ENCODE measurements at regions not wholly inside any gene's neighbourhood (a gene's known extent, or its start where the extent isn't known, plus 50 kb on each side); places are given as distances from the start of the nearest gene placed in this dataset.

- H3K36me3 ChIP-seq (ENCODE audit: control insufficient read depth, insufficient read depth, low read length): no peaks in the 10 kb centered on the region
- TF ChIP-seq, protein P1, sequence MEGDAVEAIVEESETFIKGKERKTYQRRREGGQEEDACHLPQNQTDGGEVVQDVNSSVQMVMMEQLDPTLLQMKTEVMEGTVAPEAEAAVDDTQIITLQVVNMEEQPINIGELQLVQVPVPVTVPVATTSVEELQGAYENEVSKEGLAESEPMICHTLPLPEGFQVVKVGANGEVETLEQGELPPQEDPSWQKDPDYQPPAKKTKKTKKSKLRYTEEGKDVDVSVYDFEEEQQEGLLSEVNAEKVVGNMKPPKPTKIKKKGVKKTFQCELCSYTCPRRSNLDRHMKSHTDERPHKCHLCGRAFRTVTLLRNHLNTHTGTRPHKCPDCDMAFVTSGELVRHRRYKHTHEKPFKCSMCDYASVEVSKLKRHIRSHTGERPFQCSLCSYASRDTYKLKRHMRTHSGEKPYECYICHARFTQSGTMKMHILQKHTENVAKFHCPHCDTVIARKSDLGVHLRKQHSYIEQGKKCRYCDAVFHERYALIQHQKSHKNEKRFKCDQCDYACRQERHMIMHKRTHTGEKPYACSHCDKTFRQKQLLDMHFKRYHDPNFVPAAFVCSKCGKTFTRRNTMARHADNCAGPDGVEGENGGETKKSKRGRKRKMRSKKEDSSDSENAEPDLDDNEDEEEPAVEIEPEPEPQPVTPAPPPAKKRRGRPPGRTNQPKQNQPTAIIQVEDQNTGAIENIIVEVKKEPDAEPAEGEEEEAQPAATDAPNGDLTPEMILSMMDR (IDR thresholded peaks at IDR 0.05; ENCODE audit: insufficient read depth, low read length, poor library complexity, severe bottlenecking): no peak
- no peak for DNase-seq (ENCODE audit: extremely low read depth, insufficient read length)
- no peak overlapping the region for H3K4me3 ChIP-seq (replicated peaks; ENCODE audit: low read depth, low read length)
- 0 out of 2 replicates have a peak, but pooled peaks cover 2% of the 10 kb centered on the region for H3K27me3 ChIP-seq (replicated peaks; ENCODE audit: control insufficient read depth, insufficient read depth, low read length)
Observed at GRCh38 chr6:44609051-44609612, 221.6 kb downstream of the CDC5L start.

GRCh38 chr6:44614396-44614795 lies 226.9 kb downstream of the CDC5L start:
- Histone ChIP-seq H3K4me3 (replicated peaks; ENCODE audit: low read depth, low read length) (no peak overlapping the region), H3K27me3 (replicated peaks; ENCODE audit: control insufficient read depth, insufficient read depth, low read length) (no peaks in the 10 kb centered on the region; the same call in 1 of the 2 replicates), H3K36me3 (ENCODE audit: control insufficient read depth, insufficient read depth, low read length) (no peaks in the 10 kb centered on the region)
- no peak for DNase-seq (ENCODE audit: extremely low read depth, insufficient read length)
- TF ChIP-seq, protein P1 (IDR thresholded peaks at IDR 0.05; ENCODE audit: insufficient read depth, low read length, poor library complexity, severe bottlenecking): no peak

DNA sequence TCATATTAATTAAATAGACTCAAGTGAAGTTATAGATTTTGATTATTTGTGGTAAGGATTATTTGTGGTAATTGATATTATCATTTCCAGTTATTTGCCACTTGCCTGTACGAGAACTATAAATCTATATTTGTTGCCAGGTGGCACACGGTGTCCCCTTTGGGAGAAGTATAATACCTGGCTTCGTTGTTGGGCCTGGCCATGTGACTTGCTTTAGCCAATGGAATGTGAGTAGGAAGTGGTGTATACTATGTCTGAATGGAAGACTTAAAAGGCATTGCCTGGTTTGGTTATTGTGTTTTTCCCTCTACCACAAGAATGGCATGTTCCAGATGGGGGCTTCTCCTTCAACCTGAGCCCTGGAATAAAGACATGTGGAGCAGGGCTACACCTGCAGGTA lies 228.1 kb downstream of the CDC5L start:
- DNase-seq (ENCODE audit: extremely low read depth, insufficient read length): no peak
- no peaks in the 10 kb centered on the region for H3K36me3 ChIP-seq (ENCODE audit: control insufficient read depth, insufficient read depth, low read length)
- no peaks in the 10 kb centered on the region; the same call in 1 of the 2 replicates for H3K27me3 ChIP-seq (replicated peaks; ENCODE audit: control insufficient read depth, insufficient read depth, low read length)
- no peak overlapping the region for H3K4me3 ChIP-seq (replicated peaks; ENCODE audit: low read depth, low read length)
- TF ChIP-seq, protein P1 (IDR thresholded peaks at IDR 0.05; ENCODE audit: insufficient read depth, low read length, poor library complexity, severe bottlenecking): no peak

DNA sequence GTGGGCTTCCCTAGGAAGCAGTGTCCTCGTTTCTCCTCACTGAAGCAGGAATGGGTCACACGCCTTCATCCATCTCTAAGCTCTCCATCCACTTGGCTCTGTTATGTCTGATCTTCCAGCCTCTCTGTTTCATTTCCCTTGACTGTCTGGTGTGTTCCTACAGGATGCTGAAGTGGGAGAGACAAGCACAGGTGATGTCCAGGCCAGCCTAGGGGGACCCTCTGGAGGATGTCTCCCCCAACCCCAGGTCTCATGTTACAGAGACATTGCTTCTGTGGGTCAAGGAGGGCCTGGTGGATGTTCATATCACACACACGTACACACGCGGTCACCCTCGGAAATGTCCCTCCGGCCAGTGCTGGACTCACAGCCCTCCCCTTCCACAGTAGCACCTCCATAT lies 229.9 kb downstream of the CDC5L start:
- no peaks in the 10 kb centered on the region; the same call in 1 of the 2 replicates for H3K27me3 ChIP-seq (replicated peaks; ENCODE audit: control insufficient read depth, insufficient read depth, low read length)
- no peaks in the 10 kb centered on the region for H3K36me3 ChIP-seq (ENCODE audit: control insufficient read depth, insufficient read depth, low read length)
- DNase-seq (ENCODE audit: extremely low read depth, insufficient read length): no peak
- H3K4me3 ChIP-seq (replicated peaks; ENCODE audit: low read depth, low read length): no peak overlapping the region
- TF ChIP-seq, protein P1 (IDR thresholded peaks at IDR 0.05; ENCODE audit: insufficient read depth, low read length, poor library complexity, severe bottlenecking): no peak

DNA sequence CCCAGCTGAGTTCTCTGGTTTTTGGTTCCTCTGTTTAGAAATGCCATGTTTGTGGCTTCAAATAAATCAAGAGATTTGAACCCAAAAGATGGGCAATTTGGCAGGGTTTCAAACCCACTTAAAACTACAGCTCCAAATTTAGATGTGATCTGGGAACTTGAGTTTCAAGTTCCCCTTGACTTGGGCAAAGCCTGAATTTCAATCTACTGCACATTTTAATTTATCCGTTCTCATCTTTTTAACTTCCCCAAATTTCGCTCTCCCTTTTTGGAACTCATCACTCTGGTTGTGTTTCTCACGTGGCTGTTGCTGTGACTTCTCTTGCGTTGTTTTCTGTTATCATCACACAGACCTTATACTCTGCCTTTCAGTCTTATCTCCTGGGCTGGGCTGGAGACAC lies 230.9 kb downstream of the CDC5L start:
- TF ChIP-seq, protein P1 (IDR thresholded peaks at IDR 0.05; ENCODE audit: insufficient read depth, low read length, poor library complexity, severe bottlenecking): no peak
- DNase-seq (ENCODE audit: extremely low read depth, insufficient read length): no peak
- H3K27me3 ChIP-seq (replicated peaks; ENCODE audit: control insufficient read depth, insufficient read depth, low read length): no peaks in the 10 kb centered on the region; the same call in 1 of the 2 replicates

GRCh38 chr6:44620922-44621321 lies 233.4 kb downstream of the CDC5L start:
- H3K27me3 ChIP-seq (replicated peaks; ENCODE audit: control insufficient read depth, insufficient read depth, low read length): no peaks in the 10 kb centered on the region; the same call in none of the 2 replicates
- DNase-seq (ENCODE audit: extremely low read depth, insufficient read length): no peak
- H3K4me3 ChIP-seq (replicated peaks; ENCODE audit: low read depth, low read length): no peak overlapping the region
- H3K36me3 ChIP-seq (ENCODE audit: control insufficient read depth, insufficient read depth, low read length): no peaks in the 10 kb centered on the region
- TF ChIP-seq, protein P1 (IDR thresholded peaks at IDR 0.05; ENCODE audit: insufficient read depth, low read length, poor library complexity, severe bottlenecking): no peak

More for the DNA sequence above, 230.9 kb downstream of the CDC5L start:
- H3K36me3 ChIP-seq (ENCODE audit: control insufficient read depth, insufficient read depth, low read length): no peaks in the 10 kb centered on the region
- no peak overlapping the region for H3K4me3 ChIP-seq (replicated peaks; ENCODE audit: low read depth, low read length)
